ENCODE measurements at regions not wholly inside any gene's neighbourhood (a gene's known extent, or its start where the extent isn't known, plus 50 kb on each side); places are given as distances from the start of the nearest gene placed in this dataset.

DNA sequence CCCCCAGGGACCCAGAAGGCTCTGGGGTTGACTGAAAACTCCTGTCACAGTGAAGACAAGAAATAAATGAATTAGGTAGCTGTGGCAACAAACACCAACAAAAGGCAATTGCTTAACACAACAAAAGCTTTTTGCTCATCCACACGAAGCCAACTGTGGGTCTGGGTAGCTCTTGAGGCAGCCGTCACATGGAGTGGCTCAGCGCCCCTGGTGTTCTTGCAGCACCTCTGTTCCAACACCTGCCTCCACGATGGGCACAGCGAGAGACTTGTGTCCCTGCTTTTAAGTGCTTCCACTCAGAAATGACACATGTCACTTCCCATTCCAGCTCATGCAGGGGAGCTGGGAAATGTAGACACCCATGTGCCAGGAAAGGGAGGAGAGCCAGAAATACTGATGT is 364.5 kb upstream of the DUSP10 start:
- no peak for TF ChIP-seq EZH2 (IDR thresholded peaks at IDR 0.05; ENCODE audit: insufficient read depth, low read length)
- TF ChIP-seq, protein P1, sequence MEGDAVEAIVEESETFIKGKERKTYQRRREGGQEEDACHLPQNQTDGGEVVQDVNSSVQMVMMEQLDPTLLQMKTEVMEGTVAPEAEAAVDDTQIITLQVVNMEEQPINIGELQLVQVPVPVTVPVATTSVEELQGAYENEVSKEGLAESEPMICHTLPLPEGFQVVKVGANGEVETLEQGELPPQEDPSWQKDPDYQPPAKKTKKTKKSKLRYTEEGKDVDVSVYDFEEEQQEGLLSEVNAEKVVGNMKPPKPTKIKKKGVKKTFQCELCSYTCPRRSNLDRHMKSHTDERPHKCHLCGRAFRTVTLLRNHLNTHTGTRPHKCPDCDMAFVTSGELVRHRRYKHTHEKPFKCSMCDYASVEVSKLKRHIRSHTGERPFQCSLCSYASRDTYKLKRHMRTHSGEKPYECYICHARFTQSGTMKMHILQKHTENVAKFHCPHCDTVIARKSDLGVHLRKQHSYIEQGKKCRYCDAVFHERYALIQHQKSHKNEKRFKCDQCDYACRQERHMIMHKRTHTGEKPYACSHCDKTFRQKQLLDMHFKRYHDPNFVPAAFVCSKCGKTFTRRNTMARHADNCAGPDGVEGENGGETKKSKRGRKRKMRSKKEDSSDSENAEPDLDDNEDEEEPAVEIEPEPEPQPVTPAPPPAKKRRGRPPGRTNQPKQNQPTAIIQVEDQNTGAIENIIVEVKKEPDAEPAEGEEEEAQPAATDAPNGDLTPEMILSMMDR (IDR thresholded peaks at IDR 0.05; ENCODE audit: insufficient read depth, low read depth, low read length) = no peak
